Activated naive CD4-positive, alpha-beta T cell treated with anti-CD3 and anti-CD28 coated beads, Interleukin-2, amount 50 U/mL, for 72 hours (primary cell): ENCODE measurements at regions not wholly inside any gene's neighbourhood (a gene's known extent, or its start where the extent isn't known, plus 50 kb on each side); places are given as distances from the start of the nearest gene placed in this dataset.
"Not testable (repeated sequence)": the region's sequence is repeated elsewhere in the genome, so short reads cannot be mapped to it uniquely, and the experiment has no call there.

Source experiments
- ATAC-seq, 2 donors: fragments of 150-1000 bp; cut with Tn5 transposase; 2 replicates each; pipeline ENCODE4 v1.10.0; 2021; ENCODE audit warnings: mild to moderate bottlenecking in 2 of 2, moderate library complexity in 2 of 2
- DNase-seq, 2 donors: peaks; one replicate each; pipeline ENCODE4 v3.0.0; 2021 to 2022; ENCODE audit warnings: low spot score in 2 of 2
- H3K27ac Mint-ChIP-seq, 2 donors: one replicate each; pipeline ENCODE4 v1.8.0; 2022; ENCODE audit warnings: mild to moderate bottlenecking in 2 of 2, mixed read lengths in 2 of 2
- H3K36me3 Mint-ChIP-seq, 2 donors: one replicate each; pipeline ENCODE4 v1.8.0; 2022; ENCODE audit warnings: mixed read lengths in 2 of 2
- H3K9me3 Mint-ChIP-seq, 2 donors: one replicate each; pipeline ENCODE4 v1.8.0; 2022; ENCODE audit warnings: mixed read lengths in 2 of 2

DNA sequence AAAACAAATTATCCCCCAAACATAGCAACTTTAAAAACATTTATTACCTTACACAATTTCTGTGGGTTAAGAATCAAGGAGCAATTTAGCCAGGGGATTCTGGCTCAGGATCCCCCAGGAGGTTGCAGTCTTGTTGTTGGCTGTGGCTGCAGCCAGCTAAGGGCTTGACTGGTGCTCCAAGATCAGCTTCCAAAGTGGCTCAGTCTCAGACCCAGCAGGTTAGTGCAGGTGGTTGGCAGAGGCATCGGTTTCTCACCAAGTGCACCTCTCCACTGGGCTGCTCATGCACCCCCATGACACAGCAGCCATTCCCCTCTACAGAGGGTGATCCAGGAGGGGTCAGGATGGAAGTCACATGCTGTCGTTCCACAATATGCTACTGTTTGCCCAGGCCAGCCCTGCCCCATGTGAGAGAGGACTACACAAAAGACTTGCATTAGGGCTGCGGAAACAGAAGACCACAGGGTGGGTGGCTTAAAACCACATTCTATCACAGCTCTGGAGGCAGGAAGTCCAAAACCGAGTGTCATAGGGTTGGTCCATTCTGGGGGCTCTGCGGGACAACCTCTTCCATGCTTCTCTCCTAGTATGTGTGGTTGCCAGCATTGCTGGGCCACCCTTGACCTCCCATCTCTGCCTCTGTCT, 125.8 kb downstream of the C6orf118 start:
- ATAC-seq (no peak), DNase-seq (no peak)
- Mint-ChIP-seq H3K36me3 (no peaks in the 10 kb centered on the region), H3K27ac (no peak overlapping the region), H3K9me3 (peaks cover 15% of the 10 kb centered on the region in 2 donors)

DNA sequence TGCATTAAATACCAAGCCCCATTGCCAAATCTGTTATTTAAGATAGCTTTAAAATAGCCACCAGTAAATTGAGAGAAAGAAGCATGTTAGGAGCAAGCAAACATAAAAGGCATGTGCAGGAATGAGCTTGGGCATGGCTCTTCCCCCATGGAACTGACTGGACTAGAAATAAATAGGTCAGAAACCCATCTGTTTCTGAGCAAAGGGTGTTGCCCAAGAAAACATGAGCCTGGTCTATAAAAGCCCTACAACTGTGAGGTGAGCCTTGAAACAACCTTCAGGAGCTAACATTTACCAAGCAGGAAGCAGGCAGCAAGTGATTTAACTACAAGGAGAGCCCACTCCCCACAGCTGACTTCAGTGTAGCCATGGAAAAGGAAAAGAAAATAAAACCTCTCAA, 126.3 kb downstream of the C6orf118 start:
- DNase-seq: no peak
- Mint-ChIP-seq H3K9me3 (peaks cover 16 to 19% of the 10 kb centered on the region in 2 donors), H3K36me3 (no peaks in the 10 kb centered on the region), H3K27ac (no peak overlapping the region)
- ATAC-seq: no peak

DNA sequence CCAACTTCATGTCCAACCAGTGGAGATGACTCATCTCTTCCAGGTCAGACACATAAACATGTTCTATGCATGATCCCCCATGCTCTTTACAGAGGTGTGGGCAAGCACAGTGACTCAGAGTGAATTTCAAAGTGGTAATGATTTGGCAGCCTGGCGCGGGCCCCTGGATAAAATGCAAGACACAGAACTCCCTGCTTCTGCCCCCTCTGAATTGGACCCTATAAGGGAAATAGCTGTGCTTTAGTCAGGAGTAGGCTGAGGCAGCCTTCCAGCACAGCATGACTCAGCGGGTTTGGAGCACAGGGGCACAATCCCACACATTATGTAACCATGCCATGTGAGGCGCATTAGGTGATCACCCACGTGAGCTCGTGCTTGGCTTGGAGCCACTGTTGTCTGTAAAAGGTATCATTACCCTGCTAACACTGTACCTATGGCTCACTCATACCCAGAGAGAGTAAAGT, 127.4 kb downstream of the C6orf118 start:
- ATAC-seq: no peak
- DNase-seq: no peak
- no peak overlapping the region for H3K27ac Mint-ChIP-seq
- H3K9me3 Mint-ChIP-seq: peaks cover 19 to 22% of the 10 kb centered on the region in 2 donors
- H3K36me3 Mint-ChIP-seq: no peaks in the 10 kb centered on the region

DNA sequence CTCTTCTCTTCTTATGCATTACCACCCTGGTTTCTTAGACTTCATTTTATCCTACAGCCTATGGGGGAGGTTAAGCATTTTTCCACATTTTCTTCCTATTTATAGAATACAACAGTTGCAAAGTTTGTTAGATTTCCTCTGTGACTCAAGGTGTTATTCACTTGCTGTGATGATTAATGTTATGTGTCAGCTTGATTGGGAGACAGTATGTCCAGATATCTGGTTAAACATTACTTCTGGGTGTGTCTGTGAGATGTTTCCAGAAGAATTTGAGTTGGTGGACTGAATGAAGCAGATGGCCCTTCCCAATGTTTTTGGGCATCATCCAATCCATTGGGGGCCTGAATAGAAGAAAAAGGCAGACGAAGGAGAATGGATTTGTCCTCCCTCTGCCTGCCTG, 131.3 kb downstream of the C6orf118 start:
- no peak for ATAC-seq
- peaks cover 21% of the 10 kb centered on the region in 2 donors for H3K9me3 Mint-ChIP-seq
- DNase-seq: no peak
- no peak overlapping the region for H3K27ac Mint-ChIP-seq
- no peaks in the 10 kb centered on the region for H3K36me3 Mint-ChIP-seq

DNA sequence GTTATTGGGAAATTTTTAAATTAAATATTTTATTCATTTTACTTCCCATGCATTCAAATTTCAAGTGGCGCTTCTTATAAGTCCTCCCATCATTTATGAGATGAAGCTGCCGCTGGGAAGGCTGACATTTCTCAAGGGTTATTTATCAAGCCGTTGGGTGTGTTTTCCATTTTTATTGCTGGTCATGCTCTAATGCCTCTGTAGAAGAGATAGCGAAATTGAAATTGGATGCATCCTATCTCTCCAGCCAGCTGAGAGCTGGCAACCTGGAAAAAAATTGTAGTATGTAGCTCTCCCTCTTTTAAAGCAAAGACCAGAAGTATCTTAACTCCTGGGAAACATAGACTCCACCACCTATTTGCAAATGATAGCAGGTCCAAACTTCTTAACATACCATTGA, 135.9 kb downstream of the C6orf118 start:
- no peak for ATAC-seq
- no peak for DNase-seq
- Mint-ChIP-seq H3K27ac (no peak overlapping the region), H3K36me3 (no peaks in the 10 kb centered on the region), H3K9me3 (peaks cover 28 to 31% of the 10 kb centered on the region in 2 donors)

DNA sequence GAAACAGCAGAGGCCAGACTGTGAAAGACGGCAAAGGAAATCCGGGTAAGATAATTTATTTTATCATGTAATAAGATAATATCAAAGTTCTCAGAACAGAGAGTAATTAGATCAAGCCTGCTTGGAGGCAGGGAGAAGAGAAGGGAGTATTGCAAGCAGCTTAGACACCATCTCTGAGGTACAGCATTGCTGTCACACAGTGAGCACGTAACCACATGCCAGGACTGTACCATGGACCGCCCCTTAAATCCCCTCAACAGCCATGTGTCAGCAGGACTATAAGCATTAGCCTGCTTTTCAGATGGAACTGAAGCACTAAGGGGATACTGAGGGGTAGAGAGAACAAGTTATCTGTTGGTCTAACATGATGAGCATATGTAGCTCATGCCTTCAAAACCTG, 141.5 kb downstream of the C6orf118 start:
- ATAC-seq (no peak), DNase-seq (no peak)
- no peak overlapping the region for H3K27ac Mint-ChIP-seq
- H3K9me3 Mint-ChIP-seq: peaks cover 19 to 30% of the 10 kb centered on the region in 2 donors
- H3K36me3 Mint-ChIP-seq: peaks cover 0 to 6% of the 10 kb centered on the region in 2 donors

DNA sequence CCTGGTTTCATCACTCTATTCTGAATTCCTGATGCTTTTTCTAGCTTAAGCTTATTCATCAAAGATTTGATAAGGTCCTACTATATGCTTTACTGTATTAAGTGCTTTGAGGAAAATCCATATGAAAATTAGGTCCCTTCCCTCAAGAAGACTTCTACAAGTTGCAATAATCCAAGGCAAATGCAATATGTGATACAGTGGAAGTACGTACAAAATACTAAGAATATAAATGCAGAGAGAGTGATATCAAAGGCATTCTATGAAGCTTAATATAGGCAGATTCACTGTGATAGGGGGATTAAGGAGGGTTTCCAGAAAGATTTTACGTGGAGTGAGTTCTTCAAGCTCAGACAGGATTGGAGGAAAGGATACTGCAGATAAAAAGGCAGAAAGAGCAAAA, 142.1 kb downstream of the C6orf118 start:
- Mint-ChIP-seq H3K36me3 (peaks cover 0 to 9% of the 10 kb centered on the region in 2 donors), H3K9me3 (peaks cover 15 to 30% of the 10 kb centered on the region in 2 donors), H3K27ac (no peak overlapping the region)
- ATAC-seq: no peak
- DNase-seq: no peak

DNA sequence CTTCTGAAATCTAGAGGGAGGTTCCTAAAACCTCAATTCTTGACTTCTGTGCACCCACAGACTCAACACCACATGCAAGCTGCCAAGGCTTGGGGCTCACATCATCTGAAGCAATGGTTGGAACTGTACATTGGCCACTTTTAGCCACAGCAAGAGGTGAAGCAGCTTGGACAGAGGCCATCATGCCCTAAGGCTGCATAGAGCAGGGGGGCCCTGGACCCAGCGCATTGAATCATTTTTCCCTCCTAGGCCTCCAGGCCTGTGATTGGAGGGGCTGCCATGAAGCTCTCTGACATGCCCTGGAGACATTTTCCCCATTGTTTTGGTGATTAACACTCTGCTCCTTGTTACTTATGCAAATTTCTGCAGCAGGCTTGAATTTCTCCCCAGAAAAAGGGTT, 145.9 kb downstream of the C6orf118 start:
- Mint-ChIP-seq H3K27ac (no peak overlapping the region), H3K9me3 (peaks cover 14 to 19% of the 10 kb centered on the region in 2 donors), H3K36me3 (peaks cover 0 to 9% of the 10 kb centered on the region in 2 donors)
- DNase-seq (no peak), ATAC-seq (no peak)

DNA sequence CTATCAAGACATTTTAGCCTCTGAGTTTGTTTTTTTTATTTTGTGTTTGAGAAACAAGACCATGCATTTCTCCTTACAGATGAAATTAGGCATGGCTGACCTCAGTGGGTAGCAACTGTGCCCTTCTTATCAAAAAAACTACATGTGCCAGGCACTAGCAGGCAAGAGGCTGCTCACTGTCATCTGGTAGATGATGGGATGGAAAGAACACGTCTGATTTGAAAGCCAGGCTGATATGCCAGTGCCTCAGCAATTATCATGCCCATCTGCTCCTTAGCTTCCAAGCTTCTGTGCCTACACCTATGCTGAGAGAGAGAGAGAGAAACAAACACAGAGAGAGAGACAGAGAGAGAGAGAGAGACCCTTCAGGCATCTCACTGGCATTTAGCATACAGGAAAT, 149.9 kb downstream of the C6orf118 start:
- no peak overlapping the region for H3K27ac Mint-ChIP-seq
- DNase-seq: no peak
- H3K36me3 Mint-ChIP-seq: peaks cover 0 to 9% of the 10 kb centered on the region in 2 donors
- H3K9me3 Mint-ChIP-seq: peaks cover 11 to 12% of the 10 kb centered on the region in 2 donors
- ATAC-seq: no peak

DNA sequence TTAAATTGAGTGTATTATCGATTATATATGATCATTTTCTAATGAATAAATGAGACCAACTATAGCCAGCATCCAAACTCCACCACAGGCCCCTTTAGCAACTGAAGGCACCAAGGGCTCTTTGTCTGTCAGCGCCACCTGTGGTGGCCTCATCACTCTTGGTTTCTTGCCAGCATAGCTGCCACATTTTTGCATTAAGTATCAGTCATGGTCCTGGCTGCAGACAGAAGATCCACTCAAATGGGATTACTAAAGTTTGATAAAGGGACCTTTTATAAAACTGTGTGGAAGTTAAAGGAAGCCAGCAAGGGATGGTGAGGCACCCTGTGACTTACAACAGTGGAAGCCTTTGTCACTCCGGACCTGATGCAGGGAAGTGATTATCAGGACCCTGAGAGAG, 162.9 kb downstream of the C6orf118 start:
- DNase-seq (no peak), ATAC-seq (no peak)
- no peaks in the 10 kb centered on the region for H3K36me3 Mint-ChIP-seq
- peaks cover 14 to 16% of the 10 kb centered on the region in 2 donors for H3K9me3 Mint-ChIP-seq
- no peak overlapping the region for H3K27ac Mint-ChIP-seq

DNA sequence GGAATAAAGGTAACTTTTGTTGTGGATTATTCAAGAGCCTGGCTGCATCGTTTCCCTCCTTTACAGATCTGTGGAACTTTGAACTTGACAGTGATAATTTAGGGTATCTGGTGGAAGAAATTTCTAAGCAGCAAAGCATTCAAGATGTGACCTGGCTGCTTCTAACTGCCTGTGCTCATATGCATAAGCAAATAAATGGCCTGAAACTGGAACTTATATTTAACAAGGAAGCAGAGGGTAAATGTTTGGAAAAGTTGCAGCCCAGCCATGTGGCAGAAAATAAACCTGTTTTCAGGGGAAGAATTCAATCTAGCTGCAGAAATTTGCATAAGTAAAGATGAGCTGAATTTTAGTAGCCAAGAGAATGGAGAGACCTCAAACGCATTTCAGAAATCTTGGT, 173.5 kb downstream of the C6orf118 start:
- no peak overlapping the region for H3K27ac Mint-ChIP-seq
- no peak for ATAC-seq
- H3K36me3 Mint-ChIP-seq: peaks cover 0 to 12% of the 10 kb centered on the region in 2 donors
- H3K9me3 Mint-ChIP-seq: peaks cover 18 to 30% of the 10 kb centered on the region in 2 donors
- DNase-seq: no peak

DNA sequence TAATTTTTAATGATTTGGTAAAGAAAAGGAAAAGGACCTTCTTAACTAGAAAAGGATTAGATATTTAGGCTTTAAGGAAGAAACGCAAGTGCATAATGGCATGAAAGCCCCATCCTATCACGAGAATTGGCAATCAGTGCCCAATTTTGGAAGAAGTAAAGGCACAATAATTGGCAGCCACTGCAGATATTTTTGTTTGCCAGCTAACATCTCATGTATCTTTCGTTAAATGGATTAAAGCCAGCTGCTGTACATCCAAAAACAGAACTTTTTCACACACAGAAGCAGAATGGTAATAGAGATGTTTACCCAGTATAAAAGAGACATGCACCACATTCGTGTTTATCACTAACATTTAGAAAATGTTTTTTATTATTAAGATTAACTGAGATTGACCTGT, 180.3 kb downstream of the C6orf118 start:
- ATAC-seq (no peak), DNase-seq (no peak)
- H3K36me3 Mint-ChIP-seq: peaks cover 0 to 5% of the 10 kb centered on the region in 2 donors
- peaks cover 15 to 18% of the 10 kb centered on the region in 2 donors for H3K9me3 Mint-ChIP-seq
- H3K27ac Mint-ChIP-seq: no peak overlapping the region

DNA sequence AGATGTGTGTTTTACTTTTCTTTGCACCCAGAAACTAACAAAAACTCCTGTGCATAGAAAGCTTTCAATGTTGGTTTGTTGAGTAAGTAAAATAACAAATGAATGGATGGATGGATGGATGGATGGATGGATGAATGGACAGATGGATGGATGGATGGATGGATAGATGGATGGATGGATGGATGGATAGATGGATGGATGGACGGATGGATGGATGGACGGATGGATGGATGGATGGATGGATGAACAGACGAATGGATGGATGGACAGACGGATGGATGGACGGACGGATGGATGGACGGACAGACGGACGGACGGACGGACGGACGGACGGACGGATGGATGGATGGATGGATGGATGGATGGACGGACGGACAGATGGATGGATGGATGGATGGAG, 181.7 kb downstream of the C6orf118 start:
- peaks cover 12 to 18% of the 10 kb centered on the region in 2 donors for H3K9me3 Mint-ChIP-seq
- not testable (repeated sequence) for H3K27ac Mint-ChIP-seq, H3K36me3 Mint-ChIP-seq, ATAC-seq, DNase-seq

DNA sequence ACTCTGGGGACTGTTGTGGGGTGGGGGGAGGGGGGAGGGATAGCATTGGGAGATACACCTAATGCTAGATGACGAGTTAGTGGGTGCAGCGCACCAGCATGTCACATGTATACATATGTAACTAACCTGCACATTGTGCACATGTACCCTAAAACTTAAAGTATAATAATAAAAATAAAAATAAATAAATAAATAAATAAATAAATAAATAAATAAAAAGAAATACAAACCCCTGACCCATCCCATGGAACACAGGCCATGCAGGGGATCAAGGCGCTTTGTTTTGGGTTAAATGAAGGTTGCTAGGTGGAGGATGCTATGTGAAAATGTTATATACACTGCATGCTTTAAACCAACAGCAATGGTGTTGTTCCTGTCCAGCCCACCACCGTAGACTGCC, 184.7 kb downstream of the C6orf118 start:
- not testable (repeated sequence) for DNase-seq, H3K36me3 Mint-ChIP-seq, H3K27ac Mint-ChIP-seq, ATAC-seq
- peaks cover 7 to 10% of the 10 kb centered on the region in 2 donors for H3K9me3 Mint-ChIP-seq

DNA sequence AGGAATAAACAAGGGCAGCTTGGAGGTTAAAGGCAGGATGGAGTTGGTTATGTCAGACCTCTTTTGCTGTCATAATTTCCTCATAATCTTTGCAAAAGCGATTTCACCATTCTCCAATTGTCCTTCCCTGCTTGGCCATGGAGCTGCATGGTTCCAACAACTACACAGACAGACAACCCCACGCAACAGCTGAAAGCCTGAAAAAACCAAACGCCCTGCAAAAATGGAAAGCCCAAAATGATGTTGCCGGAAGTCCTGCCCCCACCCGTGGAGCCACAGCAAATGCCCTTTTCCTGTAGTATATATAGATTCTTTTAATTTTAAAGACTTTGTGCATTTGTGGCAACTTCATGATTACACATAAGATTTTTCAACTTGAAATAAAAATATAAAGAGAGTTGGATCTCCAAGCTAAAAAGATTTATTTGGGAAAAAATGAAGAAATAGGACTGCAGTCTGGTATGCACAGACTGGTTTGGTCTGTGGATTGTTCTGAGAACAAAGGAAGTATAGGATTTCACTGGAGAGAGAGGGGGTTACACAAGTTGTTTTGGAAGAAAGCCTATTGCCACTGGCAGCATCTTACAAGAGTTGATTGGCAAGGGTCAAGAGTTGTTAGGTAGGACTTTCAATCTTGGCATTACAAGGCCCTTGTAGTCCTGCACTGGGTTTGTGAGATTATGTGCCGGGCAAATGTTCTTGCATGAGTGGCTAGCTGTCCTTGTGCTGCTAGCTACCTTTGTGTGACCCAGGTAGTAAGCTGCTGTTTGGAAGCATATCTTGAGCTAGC, 190.0 kb downstream of the C6orf118 start:
- ATAC-seq: no peak
- Mint-ChIP-seq H3K9me3 (peaks cover 5 to 6% of the 10 kb centered on the region in 2 donors), H3K27ac (no peak overlapping the region), H3K36me3 (no peaks in the 10 kb centered on the region)
- DNase-seq: no peak

DNA sequence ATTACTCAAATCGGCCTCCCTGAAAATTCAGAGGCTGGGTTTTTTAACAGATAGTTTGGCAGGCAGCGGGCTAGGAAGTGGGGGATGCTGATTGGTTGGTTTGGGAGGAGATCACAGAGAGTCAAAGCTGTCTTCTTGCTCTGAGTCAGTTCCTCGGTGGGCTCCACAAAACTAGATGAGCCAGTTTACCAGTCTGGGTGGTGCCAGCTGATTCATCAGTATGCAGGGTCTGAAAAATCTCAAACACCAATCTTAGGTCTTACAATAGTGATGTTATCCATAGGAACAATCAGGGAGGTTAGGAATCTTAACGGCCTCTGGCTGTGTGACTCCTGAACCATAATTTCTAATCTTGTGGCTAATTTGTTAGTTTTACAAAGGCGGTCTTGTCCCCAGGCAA, 190.7 kb downstream of the C6orf118 start:
- H3K27ac Mint-ChIP-seq: no peak overlapping the region
- H3K9me3 Mint-ChIP-seq: peaks cover 8 to 9% of the 10 kb centered on the region in 2 donors
- ATAC-seq: no peak
- no peaks in the 10 kb centered on the region for H3K36me3 Mint-ChIP-seq
- DNase-seq: no peak

DNA sequence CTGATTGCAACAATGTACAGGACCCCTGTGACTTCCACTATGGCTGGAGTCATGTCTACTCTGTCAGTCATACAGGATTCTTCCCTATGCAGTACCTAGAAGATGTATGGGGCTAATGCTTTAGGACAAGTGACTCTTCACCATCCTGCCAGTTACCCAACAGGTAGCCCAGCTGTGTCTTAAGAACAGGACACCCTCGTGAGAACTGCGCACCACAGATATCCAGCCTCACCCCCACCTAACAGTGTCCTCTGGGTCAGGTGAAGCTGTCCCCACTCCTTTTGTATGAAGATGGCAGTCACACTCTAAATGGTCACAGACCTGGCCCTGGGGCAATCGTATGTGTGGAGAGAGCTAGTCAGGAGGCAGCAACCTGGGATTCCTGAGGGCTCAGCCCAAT, 191.6 kb downstream of the C6orf118 start:
- ATAC-seq (no peak), DNase-seq (no peak)
- Mint-ChIP-seq H3K9me3 (peaks cover 10 to 14% of the 10 kb centered on the region in 2 donors), H3K36me3 (no peaks in the 10 kb centered on the region), H3K27ac (no peak overlapping the region)

DNA sequence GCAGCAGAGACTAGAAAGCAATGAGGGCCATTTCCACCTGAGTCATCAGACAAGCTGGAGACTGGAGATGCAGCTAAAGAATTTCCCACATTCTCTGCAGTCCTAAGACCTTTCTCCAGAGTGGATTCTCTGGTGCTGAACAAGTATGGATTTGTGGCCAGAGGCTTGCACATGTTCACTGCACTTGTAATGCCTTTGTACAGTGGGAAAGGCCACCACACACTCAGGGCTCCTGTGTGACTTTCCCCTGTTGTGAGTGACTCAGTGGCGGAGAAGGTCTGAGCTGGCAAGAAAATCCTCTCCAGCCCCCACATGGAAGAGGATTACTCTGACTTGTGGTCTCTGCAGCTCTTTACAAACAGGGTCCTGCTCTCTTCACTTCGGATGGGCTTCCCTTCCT, 192.3 kb downstream of the C6orf118 start:
- Mint-ChIP-seq H3K9me3 (peaks cover 10 to 14% of the 10 kb centered on the region in 2 donors), H3K36me3 (no peaks in the 10 kb centered on the region), H3K27ac (no peak overlapping the region)
- ATAC-seq: no peak
- DNase-seq: no peak
